ENCODE measurements at regions not wholly inside any gene's neighbourhood (a gene's known extent, or its start where the extent isn't known, plus 50 kb on each side); places are given as distances from the start of the nearest gene placed in this dataset.

DNA sequence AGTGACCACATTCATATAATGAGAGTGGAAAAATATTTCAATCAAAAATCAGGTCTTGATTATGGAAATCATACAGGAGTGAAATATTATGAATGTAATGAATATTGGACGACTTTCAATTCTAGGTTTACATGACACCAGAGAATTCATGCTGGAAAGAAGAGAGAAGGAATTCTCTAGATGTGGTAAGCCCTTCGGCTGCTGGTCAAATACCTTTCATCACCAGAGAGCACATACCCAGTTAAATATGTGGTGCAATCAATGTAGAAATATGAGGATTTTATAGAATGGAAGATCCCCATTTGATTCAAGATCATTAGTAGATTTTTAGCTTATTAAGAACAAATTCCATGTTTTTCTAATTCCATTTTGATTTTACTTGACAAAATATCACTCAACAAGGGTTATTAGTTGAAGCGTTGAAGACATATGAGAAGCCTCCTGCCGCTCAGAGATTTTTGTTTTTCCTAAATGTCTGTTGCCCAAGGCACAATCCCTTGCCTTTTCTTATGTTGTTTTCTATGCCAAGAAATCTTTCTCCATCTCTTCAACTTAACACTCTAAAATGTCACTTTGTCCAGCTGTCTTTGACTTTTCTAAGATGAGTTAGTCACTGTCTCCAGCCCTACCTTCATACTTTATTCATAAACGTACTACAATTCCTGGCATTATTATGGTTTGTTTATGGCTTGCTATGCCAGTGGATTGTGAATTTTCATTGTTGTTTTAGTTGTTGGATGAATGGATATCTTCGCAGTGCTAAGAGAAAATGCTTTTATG is 72.8 kb upstream of the ZDHHC17 start:
- Histone ChIP-seq H3K27ac (no peak overlapping the region), H3K27me3 (no peaks in the 10 kb centered on the region), H3K36me3 (no peaks in the 10 kb centered on the region), H3K4me1 (peaks cover 0 to 13% (median 0%) of the 10 kb centered on the region in 12 donors), H3K4me3 (no peak overlapping the region), H3K9me3 (no peaks in the 10 kb centered on the region)
- DNase-seq (no peak), ATAC-seq (no peak)
- no peak for TF ChIP-seq POLR2A (IDR thresholded peaks at IDR 0.05)
- TF ChIP-seq, protein P1, sequence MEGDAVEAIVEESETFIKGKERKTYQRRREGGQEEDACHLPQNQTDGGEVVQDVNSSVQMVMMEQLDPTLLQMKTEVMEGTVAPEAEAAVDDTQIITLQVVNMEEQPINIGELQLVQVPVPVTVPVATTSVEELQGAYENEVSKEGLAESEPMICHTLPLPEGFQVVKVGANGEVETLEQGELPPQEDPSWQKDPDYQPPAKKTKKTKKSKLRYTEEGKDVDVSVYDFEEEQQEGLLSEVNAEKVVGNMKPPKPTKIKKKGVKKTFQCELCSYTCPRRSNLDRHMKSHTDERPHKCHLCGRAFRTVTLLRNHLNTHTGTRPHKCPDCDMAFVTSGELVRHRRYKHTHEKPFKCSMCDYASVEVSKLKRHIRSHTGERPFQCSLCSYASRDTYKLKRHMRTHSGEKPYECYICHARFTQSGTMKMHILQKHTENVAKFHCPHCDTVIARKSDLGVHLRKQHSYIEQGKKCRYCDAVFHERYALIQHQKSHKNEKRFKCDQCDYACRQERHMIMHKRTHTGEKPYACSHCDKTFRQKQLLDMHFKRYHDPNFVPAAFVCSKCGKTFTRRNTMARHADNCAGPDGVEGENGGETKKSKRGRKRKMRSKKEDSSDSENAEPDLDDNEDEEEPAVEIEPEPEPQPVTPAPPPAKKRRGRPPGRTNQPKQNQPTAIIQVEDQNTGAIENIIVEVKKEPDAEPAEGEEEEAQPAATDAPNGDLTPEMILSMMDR (IDR thresholded peaks at IDR 0.05) = no peak
- WGBS, 4 donors = 84 to 88% (median 85%) methylated on average over 6 of the region's 6 CpGs
- intact Hi-C loops (cut with DNase I) = no loop called here

DNA sequence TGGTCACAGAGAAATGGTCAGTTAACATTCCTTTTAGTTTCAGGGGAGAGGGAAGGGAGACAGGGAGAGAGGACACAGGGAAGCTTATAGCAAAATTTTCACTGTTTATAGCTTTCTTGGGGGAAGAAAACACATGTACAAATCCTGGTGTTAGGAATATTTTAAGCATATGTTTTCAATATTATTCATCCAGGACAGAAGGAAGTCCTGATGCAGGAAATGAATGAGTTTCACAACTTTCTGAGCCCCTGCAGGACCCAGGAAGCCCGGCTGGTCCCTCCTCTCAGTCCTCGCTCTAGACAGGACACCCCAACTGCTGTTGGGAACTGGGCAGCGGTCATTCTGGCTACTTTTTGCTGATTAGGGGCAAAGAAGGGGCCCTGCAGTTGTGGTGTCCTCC is 71.1 kb upstream of the ZDHHC17 start:
- TF ChIP-seq, protein P1 (IDR thresholded peaks at IDR 0.05) = no peak
- TF ChIP-seq POLR2A (IDR thresholded peaks at IDR 0.05) = no peak
- H3K4me3 ChIP-seq = no peak overlapping the region
- H3K36me3 ChIP-seq = no peaks in the 10 kb centered on the region
- no peak for ATAC-seq
- 77 to 89% (median 84%) methylated on average over 3 of the region's 3 CpGs for WGBS, 4 donors
- H3K27ac ChIP-seq = no peak overlapping the region
- DNase-seq = no peak
- no peaks in the 10 kb centered on the region for H3K27me3 ChIP-seq
- intact Hi-C loops (cut with DNase I) = no loop called here
- H3K9me3 ChIP-seq = no peaks in the 10 kb centered on the region
- H3K4me1 ChIP-seq = peaks cover 0 to 8% (median 0%) of the 10 kb centered on the region in 12 donors

DNA sequence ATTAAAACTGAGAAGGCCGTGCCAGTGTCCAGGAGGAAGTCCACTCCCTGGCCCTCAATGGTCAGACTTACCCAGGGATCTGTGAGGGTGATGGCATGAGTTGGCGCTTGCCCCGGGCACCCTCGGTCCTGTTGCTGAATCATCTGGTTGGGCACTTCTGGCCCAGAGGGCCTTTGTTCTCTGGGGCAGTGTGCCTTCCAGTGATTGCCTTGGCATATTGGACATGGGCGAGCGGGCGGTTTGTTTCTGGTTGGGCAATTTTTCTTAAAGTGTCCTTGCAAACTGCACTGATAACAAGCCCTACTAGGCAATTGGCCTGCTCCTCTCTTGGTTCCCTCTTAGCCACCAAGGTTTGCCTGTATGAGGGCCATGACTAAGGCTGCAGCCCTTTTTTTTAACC is 69.5 kb upstream of the ZDHHC17 start:
- ATAC-seq = no peak
- H3K4me1 ChIP-seq = no peaks in the 10 kb centered on the region
- H3K36me3 ChIP-seq = no peaks in the 10 kb centered on the region
- H3K27ac ChIP-seq = no peak overlapping the region
- TF ChIP-seq, protein P1 (IDR thresholded peaks at IDR 0.05) = no peak
- TF ChIP-seq POLR2A (IDR thresholded peaks at IDR 0.05) = no peak
- no peaks in the 10 kb centered on the region for H3K27me3 ChIP-seq
- no peak for DNase-seq
- no peak overlapping the region for H3K4me3 ChIP-seq
- H3K9me3 ChIP-seq = no peaks in the 10 kb centered on the region
- intact Hi-C loops (cut with DNase I) = no loop called here
- WGBS, 4 donors = 91 to 97% (median 96%) methylated on average over 7 of the region's 7 CpGs

DNA sequence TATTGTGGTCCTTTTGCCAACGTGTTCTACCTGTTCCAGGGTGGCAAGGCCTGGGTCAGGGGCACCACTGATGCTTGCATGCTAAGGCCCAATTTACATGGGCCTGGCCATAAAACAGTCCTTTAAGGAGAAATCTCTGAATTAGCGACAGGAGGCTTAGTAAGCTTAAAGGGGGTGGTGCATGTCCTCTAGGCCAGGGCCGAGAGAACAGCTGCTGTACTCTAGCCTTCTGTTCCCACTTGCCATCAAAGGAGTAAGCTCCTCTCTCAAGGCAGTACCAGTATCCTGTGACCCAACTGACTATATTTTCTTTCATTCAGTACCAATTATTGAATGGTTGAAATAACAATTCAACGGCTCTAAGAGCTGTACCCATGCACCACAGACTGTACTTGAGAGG is 67.7 kb upstream of the ZDHHC17 start:
- no peaks in the 10 kb centered on the region for H3K27me3 ChIP-seq

More for the DNA sequence above, 67.7 kb upstream of the ZDHHC17 start:
- intact Hi-C loops (cut with DNase I) = no loop called here
- Histone ChIP-seq H3K27ac (no peak overlapping the region), H3K9me3 (no peaks in the 10 kb centered on the region), H3K4me3 (no peak overlapping the region), H3K36me3 (no peaks in the 10 kb centered on the region), H3K4me1 (no peaks in the 10 kb centered on the region)
- WGBS, 4 donors = 90 to 93% (median 90%) methylated on average over 3 to 4 of the region's 4 CpGs
- ATAC-seq = no peak
- TF ChIP-seq, protein P1 (IDR thresholded peaks at IDR 0.05) = no peak
- TF ChIP-seq POLR2A (IDR thresholded peaks at IDR 0.05) = no peak
- no peak for DNase-seq
